ENCODE measurements at regions not wholly inside any gene's neighbourhood (a gene's known extent, or its start where the extent isn't known, plus 50 kb on each side); places are given as distances from the start of the nearest gene placed in this dataset.

- Histone ChIP-seq H3K36me3 (ENCODE audit: control insufficient read depth in 2 of 2, insufficient read depth in 2 of 2, low read length in 2 of 2) (no peaks in the 10 kb centered on the region), H3K9me3 (ENCODE audit: control insufficient read depth in 2 of 2, low read length in 2 of 2) (no peaks in the 10 kb centered on the region), H3K27ac (ENCODE audit: low read depth in 2 of 2, low read length in 2 of 2) (no peak overlapping the region), H3K4me1 (ENCODE audit: control insufficient read depth in 2 of 2, insufficient read depth in 2 of 2, low read length in 2 of 2) (peaks cover 0 to 3% of the 10 kb centered on the region in 2 donors), H3K27me3 (ENCODE audit: control insufficient read depth in 2 of 2, insufficient read depth in 2 of 2, low read length in 2 of 2) (no peaks in the 10 kb centered on the region), H3K4me3 (ENCODE audit: low read length in 2 of 2) (no peak overlapping the region), H3K9ac (ENCODE audit: low read depth in 1 of 2, low read length in 2 of 2) (no peak overlapping the region)
Observed at GRCh38 chr2:118535171-118535817, 312.2 kb downstream of the EN1 start.

GRCh38 chr2:118530976-118531375 is 316.5 kb downstream of the EN1 start:
- no peaks in the 10 kb centered on the region for H3K36me3 ChIP-seq (ENCODE audit: control insufficient read depth in 2 of 2, insufficient read depth in 2 of 2, low read length in 2 of 2)
- no peak overlapping the region for H3K9ac ChIP-seq (ENCODE audit: low read depth in 1 of 2, low read length in 2 of 2)
- H3K27ac ChIP-seq (ENCODE audit: low read depth in 2 of 2, low read length in 2 of 2), result no peak overlapping the region
- peaks cover 0 to 3% of the 10 kb centered on the region in 2 donors for H3K4me1 ChIP-seq (ENCODE audit: control insufficient read depth in 2 of 2, insufficient read depth in 2 of 2, low read length in 2 of 2)
- H3K4me3 ChIP-seq (ENCODE audit: low read length in 2 of 2), result no peak overlapping the region
- H3K27me3 ChIP-seq (ENCODE audit: control insufficient read depth in 2 of 2, insufficient read depth in 2 of 2, low read length in 2 of 2), result no peaks in the 10 kb centered on the region
- no peaks in the 10 kb centered on the region for H3K9me3 ChIP-seq (ENCODE audit: control insufficient read depth in 2 of 2, low read length in 2 of 2)

- Histone ChIP-seq H3K9ac (ENCODE audit: low read depth in 1 of 2, low read length in 2 of 2) (no peak overlapping the region), H3K27ac (ENCODE audit: low read depth in 2 of 2, low read length in 2 of 2) (no peak overlapping the region), H3K36me3 (ENCODE audit: control insufficient read depth in 2 of 2, insufficient read depth in 2 of 2, low read length in 2 of 2) (no peaks in the 10 kb centered on the region), H3K27me3 (ENCODE audit: control insufficient read depth in 2 of 2, insufficient read depth in 2 of 2, low read length in 2 of 2) (no peaks in the 10 kb centered on the region), H3K9me3 (ENCODE audit: control insufficient read depth in 2 of 2, low read length in 2 of 2) (no peaks in the 10 kb centered on the region), H3K4me3 (ENCODE audit: low read length in 2 of 2) (peak overlapping the region in 1 of 2 donors; percentile 17), H3K4me1 (ENCODE audit: control insufficient read depth in 2 of 2, insufficient read depth in 2 of 2, low read length in 2 of 2) (peaks cover 0 to under 1% of the 10 kb centered on the region in 2 donors)
Observed at GRCh38 chr2:118529908-118530599, 317.4 kb downstream of the EN1 start.

GRCh38 chr2:118527571-118527970 is 319.9 kb downstream of the EN1 start:
- H3K36me3 ChIP-seq (ENCODE audit: control insufficient read depth in 2 of 2, insufficient read depth in 2 of 2, low read length in 2 of 2), result no peaks in the 10 kb centered on the region
- no peaks in the 10 kb centered on the region for H3K9me3 ChIP-seq (ENCODE audit: control insufficient read depth in 2 of 2, low read length in 2 of 2)
- H3K27ac ChIP-seq (ENCODE audit: low read depth in 2 of 2, low read length in 2 of 2), result no peak overlapping the region
- no peak overlapping the region for H3K4me3 ChIP-seq (ENCODE audit: low read length in 2 of 2)
- H3K4me1 ChIP-seq (ENCODE audit: control insufficient read depth in 2 of 2, insufficient read depth in 2 of 2, low read length in 2 of 2), result no peaks in the 10 kb centered on the region
- no peaks in the 10 kb centered on the region for H3K27me3 ChIP-seq (ENCODE audit: control insufficient read depth in 2 of 2, insufficient read depth in 2 of 2, low read length in 2 of 2)
- H3K9ac ChIP-seq (ENCODE audit: low read depth in 1 of 2, low read length in 2 of 2), result no peak overlapping the region

GRCh38 chr2:118525346-118525745 is 322.1 kb downstream of the EN1 start:
- Histone ChIP-seq H3K27me3 (ENCODE audit: control insufficient read depth in 2 of 2, insufficient read depth in 2 of 2, low read length in 2 of 2) (no peaks in the 10 kb centered on the region), H3K27ac (ENCODE audit: low read depth in 2 of 2, low read length in 2 of 2) (no peak overlapping the region), H3K36me3 (ENCODE audit: control insufficient read depth in 2 of 2, insufficient read depth in 2 of 2, low read length in 2 of 2) (no peaks in the 10 kb centered on the region), H3K4me1 (ENCODE audit: control insufficient read depth in 2 of 2, insufficient read depth in 2 of 2, low read length in 2 of 2) (no peaks in the 10 kb centered on the region), H3K4me3 (ENCODE audit: low read length in 2 of 2) (no peak overlapping the region), H3K9me3 (ENCODE audit: control insufficient read depth in 2 of 2, low read length in 2 of 2) (no peaks in the 10 kb centered on the region), H3K9ac (ENCODE audit: low read depth in 1 of 2, low read length in 2 of 2) (no peak overlapping the region)

GRCh38 chr2:118524911-118525310 is 322.5 kb downstream of the EN1 start:
- Histone ChIP-seq H3K4me1 (ENCODE audit: control insufficient read depth in 2 of 2, insufficient read depth in 2 of 2, low read length in 2 of 2) (no peaks in the 10 kb centered on the region), H3K27me3 (ENCODE audit: control insufficient read depth in 2 of 2, insufficient read depth in 2 of 2, low read length in 2 of 2) (no peaks in the 10 kb centered on the region), H3K4me3 (ENCODE audit: low read length in 2 of 2) (no peak overlapping the region), H3K27ac (ENCODE audit: low read depth in 2 of 2, low read length in 2 of 2) (no peak overlapping the region), H3K9me3 (ENCODE audit: control insufficient read depth in 2 of 2, low read length in 2 of 2) (no peaks in the 10 kb centered on the region), H3K36me3 (ENCODE audit: control insufficient read depth in 2 of 2, insufficient read depth in 2 of 2, low read length in 2 of 2) (no peaks in the 10 kb centered on the region), H3K9ac (ENCODE audit: low read depth in 1 of 2, low read length in 2 of 2) (no peak overlapping the region)

GRCh38 chr2:118523761-118524160 is 323.7 kb downstream of the EN1 start:
- H3K27ac ChIP-seq (ENCODE audit: low read depth in 2 of 2, low read length in 2 of 2), result no peak overlapping the region
- no peaks in the 10 kb centered on the region for H3K27me3 ChIP-seq (ENCODE audit: control insufficient read depth in 2 of 2, insufficient read depth in 2 of 2, low read length in 2 of 2)
- no peak overlapping the region for H3K9ac ChIP-seq (ENCODE audit: low read depth in 1 of 2, low read length in 2 of 2)
- H3K4me1 ChIP-seq (ENCODE audit: control insufficient read depth in 2 of 2, insufficient read depth in 2 of 2, low read length in 2 of 2), result no peaks in the 10 kb centered on the region
- no peaks in the 10 kb centered on the region for H3K36me3 ChIP-seq (ENCODE audit: control insufficient read depth in 2 of 2, insufficient read depth in 2 of 2, low read length in 2 of 2)
- no peak overlapping the region for H3K4me3 ChIP-seq (ENCODE audit: low read length in 2 of 2)
- H3K9me3 ChIP-seq (ENCODE audit: control insufficient read depth in 2 of 2, low read length in 2 of 2), result peaks cover 0 to 3% of the 10 kb centered on the region in 2 donors

GRCh38 chr2:118521960-118522359 is 325.5 kb downstream of the EN1 start:
- Histone ChIP-seq H3K4me3 (ENCODE audit: low read length in 2 of 2) (no peak overlapping the region), H3K9ac (ENCODE audit: low read depth in 1 of 2, low read length in 2 of 2) (no peak overlapping the region), H3K4me1 (ENCODE audit: control insufficient read depth in 2 of 2, insufficient read depth in 2 of 2, low read length in 2 of 2) (no peaks in the 10 kb centered on the region), H3K27me3 (ENCODE audit: control insufficient read depth in 2 of 2, insufficient read depth in 2 of 2, low read length in 2 of 2) (no peaks in the 10 kb centered on the region), H3K27ac (ENCODE audit: low read depth in 2 of 2, low read length in 2 of 2) (no peak overlapping the region), H3K9me3 (ENCODE audit: control insufficient read depth in 2 of 2, low read length in 2 of 2) (peaks cover 0 to 3% of the 10 kb centered on the region in 2 donors), H3K36me3 (ENCODE audit: control insufficient read depth in 2 of 2, insufficient read depth in 2 of 2, low read length in 2 of 2) (no peaks in the 10 kb centered on the region)

- H3K9ac ChIP-seq (ENCODE audit: low read depth in 1 of 2, low read length in 2 of 2), result no peak overlapping the region
- no peak overlapping the region for H3K27ac ChIP-seq (ENCODE audit: low read depth in 2 of 2, low read length in 2 of 2)
- peaks cover 0 to 3% of the 10 kb centered on the region in 2 donors for H3K9me3 ChIP-seq (ENCODE audit: control insufficient read depth in 2 of 2, low read length in 2 of 2)
- no peaks in the 10 kb centered on the region for H3K27me3 ChIP-seq (ENCODE audit: control insufficient read depth in 2 of 2, insufficient read depth in 2 of 2, low read length in 2 of 2)
- H3K4me3 ChIP-seq (ENCODE audit: low read length in 2 of 2), result no peak overlapping the region
- no peaks in the 10 kb centered on the region for H3K36me3 ChIP-seq (ENCODE audit: control insufficient read depth in 2 of 2, insufficient read depth in 2 of 2, low read length in 2 of 2)
- no peaks in the 10 kb centered on the region for H3K4me1 ChIP-seq (ENCODE audit: control insufficient read depth in 2 of 2, insufficient read depth in 2 of 2, low read length in 2 of 2)
Observed at GRCh38 chr2:118521272-118521671, 326.2 kb downstream of the EN1 start.

GRCh38 chr2:118520246-118520645 is 327.2 kb downstream of the EN1 start:
- Histone ChIP-seq H3K36me3 (ENCODE audit: control insufficient read depth in 2 of 2, insufficient read depth in 2 of 2, low read length in 2 of 2) (no peaks in the 10 kb centered on the region), H3K4me3 (ENCODE audit: low read length in 2 of 2) (no peak overlapping the region), H3K4me1 (ENCODE audit: control insufficient read depth in 2 of 2, insufficient read depth in 2 of 2, low read length in 2 of 2) (no peaks in the 10 kb centered on the region), H3K9me3 (ENCODE audit: control insufficient read depth in 2 of 2, low read length in 2 of 2) (peaks cover 0 to 3% of the 10 kb centered on the region in 2 donors), H3K27me3 (ENCODE audit: control insufficient read depth in 2 of 2, insufficient read depth in 2 of 2, low read length in 2 of 2) (no peaks in the 10 kb centered on the region), H3K9ac (ENCODE audit: low read depth in 1 of 2, low read length in 2 of 2) (no peak overlapping the region), H3K27ac (ENCODE audit: low read depth in 2 of 2, low read length in 2 of 2) (no peak overlapping the region)
